Body of pancreas (tissue), 4 donors: ENCODE measurements at regions not wholly inside any gene's neighbourhood (a gene's known extent, or its start where the extent isn't known, plus 50 kb on each side); places are given as distances from the start of the nearest gene placed in this dataset.

Experiments used
- CTCF ChIP-seq, 7 experiments: fragments of 450-650 bp in 4 of 7; fragments of 200-600 bp in 3 of 7; sonication (generic) in 3 of 7; IDR thresholded peaks; one replicate each; pipeline ENCODE4 v1.5.1; 2016 to 2019; ENCODE audit warnings: antibody characterized with exemption in 7 of 7
- POLR2A ChIP-seq, 3 donors: fragments of 450-650 bp; IDR thresholded peaks; one replicate each; pipeline ENCODE4 v1.6.1; 2016; ENCODE audit warnings: antibody characterized with exemption in 3 of 3, mild to moderate bottlenecking in 2 of 3

DNA sequence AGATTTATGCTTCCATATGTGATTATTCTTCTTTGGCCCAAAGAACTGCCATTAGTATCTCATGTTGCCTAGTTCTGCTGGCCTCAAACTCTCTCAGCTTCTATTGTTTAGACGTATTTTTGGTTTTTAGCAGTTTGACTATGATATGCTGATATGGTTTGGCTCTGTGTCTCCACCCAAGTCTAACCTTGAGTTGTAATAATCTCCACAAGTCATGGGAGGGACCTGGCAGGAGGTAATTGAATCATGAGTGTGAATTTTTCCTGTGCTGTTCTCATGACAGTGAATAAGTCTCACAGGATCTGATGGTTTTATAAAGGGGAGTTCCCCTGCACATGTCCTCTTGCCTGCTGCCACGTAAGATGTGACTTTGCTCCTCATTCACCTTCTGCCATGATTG is 96.7 kb upstream of the ARG1 start:
- TF ChIP-seq CTCF (IDR thresholded peaks at IDR 0.05) (no peak), POLR2A (IDR thresholded peaks at IDR 0.05) (no peak)
